Left kidney (tissue), 1 donor: ENCODE measurements at regions not wholly inside any gene's neighbourhood (a gene's known extent, or its start where the extent isn't known, plus 50 kb on each side); places are given as distances from the start of the nearest gene placed in this dataset.
"Not testable (repeated sequence)": the region's sequence is repeated elsewhere in the genome, so short reads cannot be mapped to it uniquely, and the experiment has no call there.

Source experiments
- DNase-seq: peaks from one replicate; pipeline ENCODE4 v3.0.0-alpha.2; 2013

DNA sequence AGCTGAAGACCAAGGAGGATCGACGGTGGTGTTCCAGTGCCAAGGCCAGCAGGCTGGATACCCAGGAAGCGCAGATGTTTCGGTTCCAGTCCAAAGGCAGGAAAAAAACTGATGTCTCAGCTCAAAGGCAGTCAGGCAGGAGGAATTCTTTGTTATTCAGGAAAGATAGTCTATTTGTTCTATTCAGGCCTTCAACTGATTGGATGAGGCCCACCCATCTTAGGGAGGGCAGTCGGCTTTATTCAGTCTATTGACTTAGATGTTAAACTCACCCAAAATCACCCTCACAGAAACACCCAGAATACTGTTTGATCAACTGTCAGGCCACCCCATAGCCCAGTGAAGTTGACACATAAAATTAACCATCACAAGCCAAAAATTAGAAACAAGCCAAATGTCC, 63.9 kb upstream of the SMURF2 start:
- DNase-seq = not testable (repeated sequence)

DNA sequence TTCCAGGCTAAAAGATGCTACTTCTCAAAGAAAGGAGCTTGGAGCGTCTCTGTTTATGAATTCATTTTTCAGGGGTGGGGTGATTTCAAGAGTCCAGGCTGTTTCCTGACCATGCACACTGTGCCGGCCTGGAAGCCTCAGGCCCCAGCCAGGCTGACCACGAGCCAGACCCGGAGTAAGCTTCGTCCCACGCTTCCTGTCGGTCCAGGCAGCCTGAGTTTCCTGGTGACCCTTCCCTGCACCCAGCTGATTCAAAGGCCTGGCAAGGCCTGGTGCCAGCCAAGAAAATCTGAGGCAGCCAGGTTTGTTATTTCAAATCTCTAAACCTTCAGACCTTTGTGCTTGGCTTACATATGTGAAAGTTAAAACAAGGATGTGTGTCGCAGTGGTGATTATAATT, 62.1 kb upstream of the SMURF2 start:
- DNase-seq = not testable (repeated sequence)

DNA sequence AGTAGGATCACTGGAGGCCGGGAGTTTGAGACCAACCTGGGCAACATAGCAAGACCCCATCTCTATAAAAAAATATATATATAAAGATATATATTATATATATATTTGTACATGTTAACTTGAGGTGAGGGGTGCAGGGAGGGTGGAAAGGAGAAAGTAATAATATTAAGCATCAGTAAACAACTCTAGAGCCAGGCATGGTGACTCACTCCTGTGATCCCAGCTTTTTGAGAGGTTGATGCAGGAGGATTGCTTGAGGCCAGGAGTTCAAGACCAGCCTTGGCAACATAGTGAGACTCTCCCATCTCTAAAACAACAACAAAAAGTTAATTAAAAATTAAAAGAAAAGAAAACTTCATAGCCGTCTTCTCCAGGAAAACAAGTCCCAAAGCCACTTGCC, 61.7 kb upstream of the SMURF2 start:
- DNase-seq = no peak

- DNase-seq = not testable (repeated sequence)
Measured at GRCh38 chr17:64721556-64721955, 59.4 kb upstream of the SMURF2 start.

DNA sequence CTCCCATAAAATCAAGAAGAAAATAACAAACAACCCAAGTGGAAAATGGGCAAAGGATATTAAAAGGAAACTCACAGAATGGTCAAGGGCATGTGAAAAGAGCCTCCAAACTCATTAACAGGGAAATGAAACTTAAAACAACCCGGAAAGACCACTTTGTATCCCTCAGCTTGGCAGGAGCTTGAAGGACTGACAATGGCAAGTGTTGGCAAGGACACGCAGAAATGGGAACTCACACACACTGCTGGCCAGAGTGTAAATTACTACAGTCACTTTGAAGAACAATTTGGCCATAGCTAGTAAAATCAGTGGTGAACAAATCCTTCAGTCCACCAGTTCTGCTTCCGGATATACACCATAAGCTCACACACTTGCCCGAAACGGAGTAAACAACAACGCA, 58.1 kb upstream of the SMURF2 start:
- not testable (repeated sequence) for DNase-seq

DNA sequence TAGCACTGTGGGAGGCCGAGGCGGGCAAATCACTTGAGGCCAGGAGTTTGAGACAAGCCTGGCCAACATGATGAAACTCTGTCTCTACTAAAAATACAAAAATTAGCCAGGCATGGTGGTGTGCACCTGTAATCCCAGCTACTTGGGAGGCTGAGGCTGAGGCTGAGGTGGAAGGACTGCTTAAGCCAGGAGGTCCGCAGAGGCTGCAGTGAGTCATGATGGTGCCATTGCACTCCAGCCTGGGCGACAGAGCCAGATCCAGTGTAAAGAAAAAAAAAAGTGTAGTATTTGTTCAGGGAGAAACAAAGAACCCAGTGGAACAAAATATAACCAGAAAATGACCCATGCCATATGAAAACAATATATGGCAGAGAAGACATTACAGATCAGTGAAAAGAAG, 57.4 kb upstream of the SMURF2 start:
- not testable (repeated sequence) for DNase-seq

GRCh38 chr17:64718816-64719215, 56.7 kb upstream of the SMURF2 start:
- not testable (repeated sequence) for DNase-seq

DNA sequence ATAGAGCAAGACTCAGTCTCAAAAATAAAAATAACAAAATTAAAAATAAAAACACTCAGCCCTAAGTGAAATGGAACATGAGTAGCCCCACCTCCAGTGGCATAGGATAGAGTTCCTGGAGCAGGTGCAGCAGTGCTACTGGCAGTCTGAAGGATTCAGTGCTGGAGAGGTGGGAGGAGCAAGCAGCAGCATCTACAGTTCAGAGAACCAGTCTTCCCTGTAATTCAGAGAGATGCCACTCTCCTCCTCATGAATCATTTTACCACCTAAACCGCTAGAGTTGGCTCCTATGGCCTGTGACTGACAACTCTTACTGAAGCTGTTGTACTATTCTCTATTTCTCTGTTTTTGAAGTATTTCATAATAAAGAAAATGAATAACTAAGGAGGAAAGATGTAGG, 56.0 kb upstream of the SMURF2 start:
- no peak for DNase-seq

GRCh38 chr17:64716496-64716895, 54.4 kb upstream of the SMURF2 start:
- DNase-seq = not testable (repeated sequence)

DNA sequence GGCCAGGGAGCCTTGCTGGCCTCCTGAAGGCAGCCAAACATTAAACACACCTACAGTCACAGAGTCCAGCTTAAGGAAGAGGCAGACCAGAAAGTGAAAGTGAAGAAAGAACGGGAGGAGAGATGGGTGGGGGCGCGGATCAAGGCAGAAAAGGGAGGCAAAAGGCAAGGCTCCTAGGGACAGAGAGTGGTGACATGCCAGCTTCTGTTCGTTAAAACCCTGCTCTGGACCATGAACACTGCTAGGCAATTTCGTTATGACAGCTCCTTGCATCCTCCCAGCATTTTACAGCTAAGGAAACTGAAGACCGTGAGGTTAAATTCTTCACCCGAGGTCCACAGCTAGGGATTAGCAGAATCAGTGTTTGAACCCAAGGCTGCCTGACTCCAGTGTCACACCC, 51.7 kb upstream of the SMURF2 start:
- DNase-seq = not testable (repeated sequence)

- not testable (repeated sequence) for DNase-seq
Measured at GRCh38 chr17:64712557-64713351, 50.6 kb upstream of the SMURF2 start.
